ENCODE measurements at regions not wholly inside any gene's neighbourhood (a gene's known extent, or its start where the extent isn't known, plus 50 kb on each side); places are given as distances from the start of the nearest gene placed in this dataset.

- DNase-seq (ENCODE audit: low read depth in 2 of 2) = no peak
- TF ChIP-seq CTCF (IDR thresholded peaks at IDR 0.05; ENCODE audit: low read depth, low read length) = no peak
- no peak overlapping the region for H3K4me3 ChIP-seq (replicated peaks in 1 of 2; ENCODE audit: low read depth in 2 of 2, low read length in 2 of 2)
These were observed 447.8 kb upstream of the CCDC179 start for GRCh38 chr11:23308041-23308440.

DNA sequence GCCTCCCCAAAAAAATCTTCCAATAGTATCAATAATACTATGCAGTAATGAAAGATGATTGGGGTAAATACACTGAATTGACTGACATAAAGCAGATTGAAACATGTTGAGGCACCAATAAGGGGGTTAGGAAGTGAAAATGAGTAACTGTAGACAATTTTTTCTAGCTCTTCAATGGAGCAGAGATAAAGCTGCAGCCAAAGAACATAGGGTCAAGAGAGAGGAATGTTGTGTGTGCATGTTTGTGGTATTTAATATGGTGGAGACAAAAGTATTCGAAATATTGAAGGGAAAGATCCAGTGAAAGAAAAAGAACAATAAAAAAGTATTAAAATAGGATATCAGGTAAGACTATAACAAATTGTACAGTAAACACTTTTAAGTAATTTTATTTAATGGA is 450.0 kb upstream of the CCDC179 start:
- H3K4me3 ChIP-seq (replicated peaks in 1 of 2; ENCODE audit: low read depth in 2 of 2, low read length in 2 of 2) = no peak overlapping the region
- DNase-seq (ENCODE audit: low read depth in 2 of 2) = peak; percentile 36 to 37
- TF ChIP-seq CTCF (IDR thresholded peaks at IDR 0.05; ENCODE audit: low read depth, low read length) = no peak

- peak in 1 of 2 donors; percentile 38 for DNase-seq (ENCODE audit: low read depth in 2 of 2)
- no peak for TF ChIP-seq CTCF (IDR thresholded peaks at IDR 0.05; ENCODE audit: low read depth, low read length)
- no peak overlapping the region for H3K4me3 ChIP-seq (replicated peaks in 1 of 2; ENCODE audit: low read depth in 2 of 2, low read length in 2 of 2)
These were observed 452.0 kb upstream of the CCDC179 start for GRCh38 chr11:23311986-23312940.

GRCh38 chr11:23313001-23313400 is 452.7 kb upstream of the CCDC179 start:
- no peak for DNase-seq (ENCODE audit: low read depth in 2 of 2)
- TF ChIP-seq CTCF (IDR thresholded peaks at IDR 0.05; ENCODE audit: low read depth, low read length) = no peak

DNA sequence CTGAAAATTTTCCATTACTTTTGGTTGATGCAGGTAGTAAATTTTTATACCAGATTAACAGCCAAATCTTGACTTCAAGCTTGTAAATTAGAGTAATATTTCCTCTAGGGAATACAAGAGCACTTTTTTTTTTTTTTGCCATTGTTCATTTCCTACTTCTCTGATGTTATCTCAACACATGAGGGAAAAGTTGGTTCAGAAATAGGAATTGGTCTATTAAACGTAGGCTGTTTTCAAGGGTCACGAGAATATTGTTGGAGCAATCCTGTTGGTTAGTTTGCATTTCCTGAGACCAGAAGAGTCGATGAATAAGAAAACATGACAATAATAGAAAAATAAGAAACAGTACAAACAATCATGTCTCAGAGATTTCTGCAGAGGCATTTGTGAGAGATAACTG is 453.9 kb upstream of the CCDC179 start:
- peak; percentile 2 to 12 for DNase-seq (ENCODE audit: low read depth in 2 of 2)
- no peak for TF ChIP-seq CTCF (IDR thresholded peaks at IDR 0.05; ENCODE audit: low read depth, low read length)
- no peak overlapping the region for H3K4me3 ChIP-seq (replicated peaks in 1 of 2; ENCODE audit: low read depth in 2 of 2, low read length in 2 of 2)

More at GRCh38 chr11:23313001-23313400, 452.7 kb upstream of the CCDC179 start:
- no peak overlapping the region for H3K4me3 ChIP-seq (replicated peaks in 1 of 2; ENCODE audit: low read depth in 2 of 2, low read length in 2 of 2)

DNA sequence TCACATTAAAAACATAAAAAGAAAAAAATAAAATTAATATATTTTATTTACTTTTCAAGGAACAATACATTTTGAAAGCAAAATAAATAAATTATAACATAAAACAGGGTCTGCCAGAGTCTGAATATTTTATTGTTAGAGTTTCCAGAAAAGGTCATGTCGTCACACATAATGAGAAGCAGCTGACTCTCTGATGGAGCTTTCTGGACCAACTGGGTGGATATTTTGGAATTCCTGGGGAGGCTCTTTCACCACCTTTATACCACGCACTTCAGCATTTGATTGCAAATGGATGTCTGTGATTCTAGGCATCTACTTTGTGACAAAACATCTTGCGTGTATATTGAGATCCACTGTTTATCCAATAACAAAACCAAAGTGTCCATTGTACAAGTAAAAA is 455.0 kb upstream of the CCDC179 start:
- no peak for TF ChIP-seq CTCF (IDR thresholded peaks at IDR 0.05; ENCODE audit: low read depth, low read length)
- DNase-seq (ENCODE audit: low read depth in 2 of 2) = no peak
- H3K4me3 ChIP-seq (replicated peaks in 1 of 2; ENCODE audit: low read depth in 2 of 2, low read length in 2 of 2) = no peak overlapping the region

Measured in cardiac fibroblast (primary cell).